NOMO-1 treated with dmso at 0.1 percent for 144 hours (cell line): ENCODE measurements at regions not wholly inside any gene's neighbourhood (a gene's known extent, or its start where the extent isn't known, plus 50 kb on each side); places are given as distances from the start of the nearest gene placed in this dataset.

Source experiments
- DNase-seq: peaks from one replicate; lab custom pipeline; 2025; ENCODE audit not compliant: unreplicated experiment; lab: John Stamatoyannopoulos, UW

- DNase-seq = no peak
Measured at GRCh38 chr1:185515696-185516095, 198.7 kb upstream of the IVNS1ABP start.

- no peak for DNase-seq
Measured at GRCh38 chr1:185514311-185514710, 197.3 kb upstream of the IVNS1ABP start.

DNA sequence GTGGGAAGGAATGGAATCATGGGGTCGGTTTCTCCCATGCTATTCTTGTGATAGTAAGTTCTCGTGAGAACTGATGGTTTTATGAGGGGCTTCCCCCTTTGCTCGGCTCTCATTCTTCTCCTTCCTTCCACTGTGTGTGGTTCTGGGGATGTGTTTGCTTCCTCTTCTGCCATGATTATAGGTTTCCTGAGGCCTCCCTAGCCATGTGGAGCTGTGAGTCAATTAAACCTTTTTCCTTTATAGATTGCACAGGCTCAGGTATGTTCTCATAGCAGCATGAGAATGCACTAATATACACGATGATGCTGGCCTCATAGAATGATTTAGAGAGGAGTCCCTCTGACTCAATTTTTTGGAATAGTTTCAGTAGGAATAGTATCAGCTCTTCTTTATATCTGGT, 195.4 kb upstream of the IVNS1ABP start:
- DNase-seq = no peak

GRCh38 chr1:185501099-185501498, 184.1 kb upstream of the IVNS1ABP start:
- no peak for DNase-seq

DNA sequence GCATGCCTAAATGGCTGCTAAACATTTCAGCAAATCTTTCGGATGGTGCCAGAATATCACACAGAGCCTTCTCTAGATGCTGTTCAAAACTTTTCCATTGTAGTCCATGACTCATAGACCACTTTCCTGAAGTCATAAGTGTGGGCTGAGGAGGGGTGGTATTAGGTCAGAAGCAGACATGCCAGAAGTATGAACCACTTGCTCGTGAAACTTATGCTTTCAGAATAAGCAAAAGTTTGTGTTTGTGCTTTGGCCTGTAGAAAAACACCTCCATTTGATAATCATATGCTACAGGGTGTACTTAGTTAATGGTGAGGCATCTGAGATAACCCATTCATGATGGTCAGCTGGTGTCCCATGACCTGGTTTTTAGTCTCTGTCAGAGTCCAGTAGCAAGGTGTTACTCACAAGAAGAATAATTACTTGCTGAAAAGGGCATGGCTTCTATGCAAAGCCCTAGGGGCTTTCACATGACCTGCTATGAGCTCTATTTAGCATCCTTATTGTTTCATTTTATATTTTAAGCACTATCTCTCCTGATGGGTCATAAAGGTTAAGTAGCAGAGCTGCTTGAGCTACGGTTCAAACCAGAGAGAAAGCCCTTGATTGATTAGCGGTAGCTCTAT, 183.1 kb upstream of the IVNS1ABP start:
- no peak for DNase-seq

GRCh38 chr1:185498207-185498606, 181.2 kb upstream of the IVNS1ABP start:
- no peak for DNase-seq

GRCh38 chr1:185497177-185497576, 180.1 kb upstream of the IVNS1ABP start:
- DNase-seq = no peak

- no peak for DNase-seq
Measured at GRCh38 chr1:185495898-185496297, 178.9 kb upstream of the IVNS1ABP start.

DNA sequence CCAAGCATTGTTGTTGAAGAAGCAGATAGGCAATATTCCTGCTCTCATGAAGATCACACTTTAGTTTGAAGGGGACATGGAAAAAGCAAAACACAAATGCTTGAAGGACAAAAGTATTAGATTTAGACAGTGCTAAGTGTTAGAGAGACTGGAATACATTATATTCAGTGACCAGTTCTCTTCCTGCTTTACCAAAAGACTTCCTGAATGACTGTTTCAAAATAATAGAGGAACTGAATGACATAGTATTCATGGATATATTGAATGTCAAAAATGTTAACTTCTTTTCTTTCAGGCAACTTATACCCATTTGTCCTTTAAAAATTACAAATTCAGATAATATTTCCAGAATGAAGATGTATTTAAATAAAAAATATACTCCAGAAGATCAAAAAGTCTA, 178.0 kb upstream of the IVNS1ABP start:
- no peak for DNase-seq

GRCh38 chr1:185492089-185492825, 175.2 kb upstream of the IVNS1ABP start:
- no peak for DNase-seq

GRCh38 chr1:185491604-185492003, 174.6 kb upstream of the IVNS1ABP start:
- DNase-seq = no peak

GRCh38 chr1:185490924-185491323, 173.9 kb upstream of the IVNS1ABP start:
- DNase-seq = no peak

DNA sequence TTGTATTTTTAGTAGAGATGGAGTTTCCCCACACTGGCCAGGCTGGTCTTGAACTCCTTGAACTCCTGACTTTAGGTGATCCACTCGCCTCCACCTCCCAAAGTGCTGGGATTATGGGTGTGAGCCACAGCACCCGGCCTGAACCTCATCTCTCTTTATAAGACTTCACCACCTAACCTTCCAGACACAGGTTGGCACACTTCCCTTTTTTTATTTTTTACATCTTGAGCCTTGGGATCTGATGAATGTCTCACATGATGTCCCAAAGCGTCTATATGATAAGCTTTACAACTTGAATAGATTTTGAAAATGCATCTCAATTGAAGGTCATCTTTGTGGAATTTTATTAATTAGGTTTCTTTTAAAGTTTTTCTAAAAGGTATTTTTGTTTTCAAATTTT, 172.4 kb upstream of the IVNS1ABP start:
- no peak for DNase-seq

- no peak for DNase-seq
Measured at GRCh38 chr1:185488808-185489207, 171.8 kb upstream of the IVNS1ABP start.

GRCh38 chr1:185487936-185488335, 170.9 kb upstream of the IVNS1ABP start:
- no peak for DNase-seq

- DNase-seq = no peak
Measured at GRCh38 chr1:185487026-185487425, 170.0 kb upstream of the IVNS1ABP start.

GRCh38 chr1:185486346-185486745, 169.3 kb upstream of the IVNS1ABP start:
- DNase-seq = no peak

GRCh38 chr1:185483664-185484450, 166.8 kb upstream of the IVNS1ABP start:
- no peak for DNase-seq

GRCh38 chr1:185483217-185483616, 166.2 kb upstream of the IVNS1ABP start:
- no peak for DNase-seq

GRCh38 chr1:185480545-185480944, 163.5 kb upstream of the IVNS1ABP start:
- DNase-seq = no peak

DNA sequence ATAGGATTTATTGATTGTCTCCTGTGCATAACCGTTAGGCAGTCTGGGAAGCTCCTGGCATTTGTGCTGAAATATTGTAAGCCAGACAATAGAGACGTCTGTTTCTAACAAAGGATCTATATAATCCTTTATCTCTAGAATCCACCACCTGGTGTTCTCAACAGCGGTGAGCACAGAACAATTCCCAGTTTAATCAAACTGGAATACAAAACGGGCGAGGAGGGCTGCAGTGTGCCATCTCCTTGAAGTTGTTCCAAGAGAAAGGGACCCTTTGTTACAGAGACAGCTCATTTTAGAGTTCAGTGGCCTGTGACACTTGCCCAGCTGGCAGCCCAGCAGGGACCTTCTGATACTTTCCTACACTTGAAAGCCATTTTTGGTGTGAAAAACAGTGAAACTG, 162.8 kb upstream of the IVNS1ABP start:
- no peak for DNase-seq

GRCh38 chr1:185478877-185479276, 161.8 kb upstream of the IVNS1ABP start:
- no peak for DNase-seq
